Glomerular endothelial cell (primary cell): ENCODE measurements at regions not wholly inside any gene's neighbourhood (a gene's known extent, or its start where the extent isn't known, plus 50 kb on each side); places are given as distances from the start of the nearest gene placed in this dataset.
"Not testable (repeated sequence)": the region's sequence is repeated elsewhere in the genome, so short reads cannot be mapped to it uniquely, and the experiment has no call there.

ENCODE experiments used
- DNase-seq: peaks from one replicate; pipeline ENCODE4 v3.0.0-alpha.2; 2011; ENCODE audit warnings: low read depth, low spot score; ENCODE audit errors: extremely low read depth

DNA sequence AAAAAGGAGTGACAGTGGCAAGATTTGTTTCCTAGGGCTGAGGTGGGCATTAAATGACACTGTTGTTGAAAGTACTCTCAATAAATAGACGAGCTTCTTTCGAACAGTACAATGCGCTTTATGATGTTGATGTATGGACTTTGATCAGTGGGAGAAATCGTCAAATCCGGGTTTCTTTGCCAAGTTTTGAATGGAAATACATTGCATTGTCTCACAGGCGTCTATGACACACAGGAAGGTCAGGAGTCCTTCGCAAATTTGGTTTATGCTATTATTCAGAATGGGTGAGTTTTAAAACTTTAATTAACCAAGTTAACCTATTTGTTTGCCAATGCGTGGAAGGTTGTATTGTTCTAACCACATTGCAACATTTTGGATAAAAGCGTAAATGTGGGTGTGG is 547.3 kb upstream of the SLC35B3 start:
- no peak for DNase-seq

DNA sequence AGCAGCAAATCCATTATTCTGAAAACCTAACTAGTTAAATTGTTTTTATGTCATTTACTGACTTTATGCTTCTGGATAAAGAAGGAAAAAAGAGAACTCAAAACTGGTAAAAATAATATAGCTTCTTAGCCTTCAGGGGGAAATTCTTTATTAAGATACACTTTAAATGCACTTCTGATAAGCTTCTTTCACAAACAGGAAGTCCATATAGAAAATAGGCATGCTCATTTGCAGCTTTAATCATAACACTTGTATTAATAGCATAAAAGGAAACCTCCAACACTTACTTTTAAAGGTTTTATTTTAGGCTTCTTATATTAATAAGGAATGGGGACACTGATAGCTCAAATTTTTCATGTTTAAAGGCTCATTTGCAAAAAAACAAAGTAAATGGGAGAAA is 538.0 kb upstream of the SLC35B3 start:
- no peak for DNase-seq

- no peak for DNase-seq
Measured at GRCh38 chr6:8969747-8970146, 534.4 kb upstream of the SLC35B3 start.

DNA sequence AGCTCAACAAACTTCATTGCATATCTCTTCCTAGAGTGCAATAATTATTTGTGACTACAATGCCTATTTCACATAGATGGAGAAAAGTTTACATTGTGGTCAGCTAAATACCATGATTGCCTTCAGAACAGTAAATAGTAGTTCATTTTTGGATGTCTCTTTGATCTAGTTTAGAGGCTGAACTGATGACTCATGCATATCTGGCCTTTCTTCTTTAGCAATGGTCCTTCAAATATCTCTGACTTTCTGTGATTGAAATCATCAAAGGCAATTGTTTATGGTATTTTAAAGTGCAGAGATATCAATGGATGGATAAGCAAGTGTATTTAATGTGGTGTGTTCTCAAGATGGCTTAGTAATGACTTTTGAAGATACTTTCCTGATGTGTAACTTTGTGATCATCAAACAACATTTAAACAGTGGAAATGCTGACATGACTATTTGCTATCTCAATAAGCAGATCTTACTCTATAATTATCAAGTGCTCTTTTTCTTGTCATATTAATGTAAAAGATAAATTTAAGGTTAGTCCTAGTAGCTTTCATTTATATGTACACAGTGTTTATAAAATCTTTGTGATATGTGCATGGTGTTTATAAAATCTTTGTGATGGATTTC is 523.7 kb upstream of the SLC35B3 start:
- no peak for DNase-seq

DNA sequence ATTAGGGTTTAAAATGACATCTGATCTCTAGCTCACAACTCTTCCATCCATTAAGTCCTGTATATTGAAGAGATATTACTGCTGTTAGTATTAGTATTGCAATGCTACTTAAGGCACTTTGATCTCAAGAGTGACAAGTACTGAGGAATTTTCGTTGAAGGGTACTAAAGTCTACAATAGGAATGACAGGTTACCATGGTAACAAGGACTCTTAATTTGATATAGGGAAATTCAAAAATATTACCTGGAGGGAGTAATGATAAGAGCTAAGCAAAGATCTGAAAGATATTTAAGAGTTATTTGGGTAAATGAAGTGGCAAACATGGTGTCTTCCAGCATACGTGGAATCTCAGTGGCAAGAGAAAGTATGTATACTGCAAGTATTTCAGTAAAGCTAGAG is 518.0 kb upstream of the SLC35B3 start:
- DNase-seq: no peak

GRCh38 chr6:8948733-8949132 is 513.4 kb upstream of the SLC35B3 start:
- no peak for DNase-seq

GRCh38 chr6:8947900-8948299 is 512.6 kb upstream of the SLC35B3 start:
- no peak for DNase-seq

DNA sequence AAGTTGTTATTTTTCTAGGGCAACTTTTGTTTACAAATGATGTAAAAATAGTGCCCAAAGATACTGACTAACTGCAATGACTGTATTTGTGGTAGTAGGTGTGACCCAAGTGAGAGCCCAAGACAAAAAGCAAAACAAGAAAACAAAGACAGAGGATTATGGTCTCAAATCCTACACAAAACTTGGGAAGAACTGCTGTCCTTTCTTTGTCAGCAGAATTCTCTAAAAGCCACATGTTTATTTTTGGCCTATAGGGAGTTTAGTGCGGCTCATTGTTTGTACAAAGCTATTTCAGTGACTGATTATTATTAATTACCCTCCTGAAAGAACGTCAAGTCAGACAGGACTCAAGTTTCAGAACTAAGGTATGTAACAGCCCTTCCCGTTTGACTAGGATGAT is 509.2 kb upstream of the SLC35B3 start:
- no peak for DNase-seq

GRCh38 chr6:8943073-8943472 is 507.7 kb upstream of the SLC35B3 start:
- DNase-seq: no peak

GRCh38 chr6:8941577-8941976 is 506.2 kb upstream of the SLC35B3 start:
- no peak for DNase-seq

DNA sequence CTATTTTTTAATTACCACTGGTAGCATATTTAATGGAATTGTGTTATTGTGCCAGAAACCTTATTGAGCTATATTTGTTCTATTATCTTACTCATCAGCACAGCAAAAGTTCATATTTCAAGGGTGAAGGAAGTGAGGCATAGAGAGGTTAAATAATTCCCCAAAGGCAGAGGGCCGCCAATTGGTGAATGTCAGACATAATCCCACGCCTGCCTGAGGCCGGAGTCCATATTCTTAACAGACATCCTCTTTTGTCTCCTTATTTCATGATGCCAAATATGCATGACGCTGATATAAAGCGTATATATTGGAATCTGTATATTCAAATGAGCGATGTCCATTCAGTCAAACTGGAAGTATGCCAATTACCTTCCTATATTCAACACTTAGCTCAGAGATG is 505.0 kb upstream of the SLC35B3 start:
- no peak for DNase-seq

DNA sequence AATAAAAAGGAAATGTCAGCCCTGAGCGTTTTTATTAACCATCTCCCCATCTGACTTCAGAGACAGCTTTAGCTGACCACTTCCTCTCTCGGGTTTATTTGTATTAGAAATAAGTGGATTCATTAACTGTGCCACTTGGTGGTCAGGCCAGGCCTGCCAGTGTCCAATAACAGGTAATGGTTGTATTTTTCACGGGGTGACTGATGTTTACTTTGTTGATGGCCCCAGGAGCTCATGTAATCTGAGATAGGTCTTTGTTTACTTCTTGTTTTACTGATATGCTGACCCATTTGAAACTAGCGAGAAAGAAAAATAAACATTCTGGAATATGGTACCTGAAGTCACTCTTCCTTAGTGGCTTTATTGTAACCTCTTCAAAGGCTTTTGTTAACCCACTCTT is 504.3 kb upstream of the SLC35B3 start:
- no peak for DNase-seq

DNA sequence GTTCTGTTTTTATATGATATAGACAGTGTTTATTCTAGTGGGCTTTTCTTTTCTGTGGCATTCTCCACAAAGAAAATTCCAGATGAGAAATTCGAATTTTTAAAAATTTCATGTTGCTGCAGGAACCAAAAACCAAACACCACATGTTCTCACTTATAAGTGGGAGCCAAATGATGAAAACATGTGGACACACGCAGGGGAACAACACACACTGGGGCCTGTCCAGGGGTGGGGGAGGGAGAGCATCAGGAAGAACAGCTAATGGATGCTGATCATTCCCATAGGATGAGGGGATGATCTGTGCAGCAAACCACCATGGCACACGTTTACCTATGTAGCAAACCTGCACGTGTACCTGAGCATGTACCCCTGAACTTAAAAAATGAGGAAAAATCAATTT is 499.0 kb upstream of the SLC35B3 start:
- DNase-seq: no peak

DNA sequence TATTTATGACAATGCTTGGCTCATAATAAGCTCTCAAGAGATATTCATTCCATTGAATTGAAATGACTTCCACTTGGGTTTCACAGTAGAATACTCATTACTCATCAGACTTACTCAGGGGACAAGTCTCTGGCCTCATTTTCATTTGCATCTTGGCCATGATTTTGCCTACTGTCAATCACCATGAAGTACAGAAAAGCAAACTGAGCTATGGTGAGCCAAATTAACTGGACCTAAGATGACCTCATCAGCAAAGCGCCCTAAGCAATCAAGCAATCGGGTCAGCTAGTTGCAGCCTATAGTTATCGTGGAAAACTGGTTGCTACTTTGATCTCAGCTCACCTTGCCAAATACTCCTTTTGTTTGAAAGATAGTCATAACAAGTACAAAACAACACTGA is 494.7 kb upstream of the SLC35B3 start:
- no peak for DNase-seq

DNA sequence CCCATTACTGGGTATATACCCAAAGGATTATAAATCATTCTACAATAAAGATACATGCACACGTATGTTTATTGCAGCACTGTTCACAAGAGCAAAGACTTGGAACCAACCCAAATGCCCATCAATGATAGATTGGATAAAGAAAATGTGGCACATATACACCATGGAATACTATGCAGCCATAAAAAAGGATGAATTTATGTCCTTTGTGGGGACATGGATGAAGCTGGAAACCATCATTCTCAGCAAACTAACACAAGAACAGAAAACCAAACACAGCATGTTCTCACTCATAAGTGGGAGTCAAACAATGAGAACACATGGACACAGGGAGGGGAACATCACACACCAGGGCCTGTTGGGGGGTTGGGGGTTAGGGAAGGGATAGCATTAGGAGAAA is 484.9 kb upstream of the SLC35B3 start:
- DNase-seq: not testable (repeated sequence)

DNA sequence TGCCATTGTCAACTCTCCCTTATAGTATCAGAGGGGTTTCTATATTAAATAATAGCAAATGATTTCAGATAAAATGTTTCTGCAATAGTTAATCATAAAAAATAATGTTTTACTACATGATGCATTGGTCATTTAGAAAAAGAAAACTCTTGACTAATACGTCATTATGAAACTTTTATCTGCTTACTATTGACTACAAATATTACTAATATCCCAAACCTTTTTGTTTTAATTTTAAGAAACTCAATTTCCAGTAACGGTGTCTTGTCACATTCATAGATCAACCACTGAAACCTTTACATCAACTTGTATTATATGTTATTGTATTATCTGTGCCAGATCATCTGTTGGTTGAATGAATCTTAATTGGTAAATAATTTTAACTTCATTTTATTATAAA is 482.9 kb upstream of the SLC35B3 start:
- no peak for DNase-seq

DNA sequence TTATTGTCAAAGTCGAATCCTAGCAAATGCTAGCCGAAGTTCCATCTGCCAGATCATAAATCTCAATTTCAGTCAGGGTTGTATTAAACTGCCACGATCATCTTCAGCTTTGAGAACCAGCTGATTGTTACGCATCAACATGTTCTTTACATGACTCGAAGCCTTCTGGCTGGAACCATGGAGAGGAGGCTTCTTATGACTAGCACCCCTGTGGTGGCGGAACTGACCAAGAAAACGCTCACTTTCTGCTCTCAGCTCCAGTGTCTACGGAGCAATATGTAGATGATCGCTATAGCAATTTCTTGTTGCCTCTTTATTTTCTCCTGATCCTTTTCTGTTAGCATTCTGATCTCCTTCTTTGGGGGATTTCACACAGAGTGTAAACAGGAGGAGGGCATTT is 479.4 kb upstream of the SLC35B3 start:
- no peak for DNase-seq

DNA sequence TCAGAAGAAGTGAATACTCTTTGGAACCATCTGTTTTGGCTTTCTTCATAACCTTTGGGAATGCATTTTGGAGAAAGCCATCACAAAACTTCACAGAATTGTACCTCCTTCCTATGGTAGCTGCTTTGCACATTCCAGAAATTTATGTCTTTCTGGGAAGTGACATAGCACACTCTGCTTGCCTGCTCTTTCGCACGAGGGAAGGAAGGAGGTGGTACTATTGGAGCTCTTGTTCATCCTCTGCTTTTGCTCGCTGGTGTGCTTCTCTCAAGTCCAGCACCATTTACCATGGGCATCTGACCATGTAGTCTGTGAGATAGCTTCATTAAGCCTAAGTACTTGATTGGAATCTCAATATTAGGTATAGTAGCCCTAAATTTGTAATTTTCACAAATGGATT is 473.3 kb upstream of the SLC35B3 start:
- no peak for DNase-seq

DNA sequence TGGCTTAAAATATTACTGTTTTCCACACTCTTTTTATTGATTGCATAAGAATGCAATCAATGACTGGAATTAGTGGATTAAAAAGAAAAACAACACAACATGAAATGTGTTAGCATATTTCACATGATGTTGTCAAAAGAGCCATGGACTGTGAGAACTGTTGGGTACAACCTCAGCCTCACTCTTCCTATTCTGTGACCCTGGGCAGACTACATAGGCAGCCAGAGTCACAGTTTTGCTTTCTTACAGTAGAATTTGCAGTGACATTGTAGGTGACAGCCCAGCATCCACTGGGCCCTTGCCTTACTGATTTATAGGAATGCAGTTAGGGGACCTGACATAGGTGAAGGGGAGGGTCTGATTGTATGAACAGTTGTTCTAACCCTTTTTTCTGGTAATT is 471.4 kb upstream of the SLC35B3 start:
- no peak for DNase-seq

DNA sequence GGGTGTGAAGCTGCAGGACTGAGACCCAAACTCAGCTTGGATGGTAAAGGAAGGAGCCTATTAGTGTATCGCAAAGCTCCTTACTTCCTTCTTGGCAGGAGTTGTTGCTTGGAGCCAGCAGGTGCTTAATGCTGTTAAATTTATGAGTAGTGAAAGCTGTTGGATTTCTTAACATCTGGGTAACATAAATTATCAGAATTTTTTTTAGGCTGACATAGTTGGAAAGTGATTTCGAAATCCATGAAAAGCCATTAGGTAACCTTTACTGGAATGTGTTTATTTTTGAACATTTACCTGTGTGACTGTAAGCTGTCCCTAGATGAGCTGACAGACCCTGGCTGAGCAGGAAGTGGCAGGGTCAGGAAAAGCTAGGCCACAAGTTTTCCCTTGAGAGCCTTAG is 470.4 kb upstream of the SLC35B3 start:
- no peak for DNase-seq

DNA sequence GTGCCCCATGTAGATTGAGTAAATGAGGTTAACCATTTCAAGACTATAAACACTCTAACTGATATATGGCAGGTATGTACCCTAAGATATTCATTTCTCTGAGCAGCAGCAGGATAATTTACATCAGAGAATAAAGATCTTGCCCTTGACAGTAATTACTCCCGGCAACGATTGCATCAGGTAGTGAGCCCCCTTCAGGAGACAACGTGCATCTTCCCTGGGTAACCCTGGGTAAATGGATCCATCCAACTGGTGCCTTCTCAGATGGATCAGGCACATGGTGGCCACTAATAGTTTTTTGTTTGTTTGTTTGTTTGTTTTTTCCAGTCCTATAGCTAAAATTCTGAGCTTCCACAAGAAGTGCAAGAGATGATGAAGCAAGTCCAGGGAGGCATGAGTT is 469.4 kb upstream of the SLC35B3 start:
- DNase-seq: no peak

GRCh38 chr6:8900056-8900455 is 464.7 kb upstream of the SLC35B3 start:
- DNase-seq: no peak

DNA sequence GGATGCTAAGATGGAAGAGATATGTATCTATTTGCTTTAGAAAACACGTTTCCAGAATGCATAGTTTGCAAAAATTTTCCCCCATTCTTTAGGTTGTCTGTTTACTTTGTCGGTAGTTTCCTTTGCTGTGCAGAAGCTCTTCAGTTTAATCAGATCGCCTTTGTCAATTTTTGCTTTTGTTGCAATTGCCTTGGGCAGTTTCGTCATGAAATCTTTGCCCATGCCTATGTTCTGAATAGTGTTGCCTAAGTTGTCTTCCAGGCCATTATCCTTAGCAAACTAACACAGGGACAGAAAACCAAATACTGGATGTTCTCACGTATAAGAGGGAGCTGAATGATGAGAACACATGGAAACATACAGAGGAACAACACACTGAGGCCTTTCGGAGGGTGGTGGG is 454.2 kb upstream of the SLC35B3 start:
- no peak for DNase-seq

GRCh38 chr6:8888468-8888867 is 453.1 kb upstream of the SLC35B3 start:
- no peak for DNase-seq
